ENCODE measurements at regions not wholly inside any gene's neighbourhood (a gene's known extent, or its start where the extent isn't known, plus 50 kb on each side); places are given as distances from the start of the nearest gene placed in this dataset.

- CTCF ChIA-PET: no interaction called here
- TF ChIP-seq CTCF (conservative IDR thresholded peaks at IDR 0.05) (no peak), EZH2 (IDR thresholded peaks at IDR 0.05; ENCODE audit: low read depth) (no peak)
- Histone ChIP-seq H3F3A (ENCODE audit: insufficient read depth, low read depth) (no peaks in the 10 kb centered on the region), H3K4me2 (no peak overlapping the region), H3K36me3 (ENCODE audit: low read depth) (no peaks in the 10 kb centered on the region), H3K9me2 (ENCODE audit: insufficient read depth) (no peaks in the 10 kb centered on the region), H2AFZ (no peak overlapping the region), H4K20me1 (ENCODE audit: insufficient read depth) (no peaks in the 10 kb centered on the region), H3K4me1 (replicated peaks; ENCODE audit: insufficient read depth) (no peaks in the 10 kb centered on the region), H3K27me3 (ENCODE audit: insufficient read depth, low read depth) (no peaks in the 10 kb centered on the region), H3K27ac (no peak overlapping the region), H3K9me3 (ENCODE audit: insufficient read depth, low read depth) (no peaks in the 10 kb centered on the region), H3K4me3 (no peak overlapping the region), H3K79me2 (ENCODE audit: low read depth) (no peaks in the 10 kb centered on the region)
- no peak for DNase-seq
- no TSS peak for BruUV-seq (replicated peaks)
- POLR2A ChIA-PET (ENCODE audit: unreplicated experiment): no interaction called here
- intact Hi-C loops (cut with micrococcal nuclease; ENCODE audit: unreplicated experiment): no loop called here
These were observed 311.8 kb downstream of the CD83 start for GRCh38 chr6:14429396-14429795.

DNA sequence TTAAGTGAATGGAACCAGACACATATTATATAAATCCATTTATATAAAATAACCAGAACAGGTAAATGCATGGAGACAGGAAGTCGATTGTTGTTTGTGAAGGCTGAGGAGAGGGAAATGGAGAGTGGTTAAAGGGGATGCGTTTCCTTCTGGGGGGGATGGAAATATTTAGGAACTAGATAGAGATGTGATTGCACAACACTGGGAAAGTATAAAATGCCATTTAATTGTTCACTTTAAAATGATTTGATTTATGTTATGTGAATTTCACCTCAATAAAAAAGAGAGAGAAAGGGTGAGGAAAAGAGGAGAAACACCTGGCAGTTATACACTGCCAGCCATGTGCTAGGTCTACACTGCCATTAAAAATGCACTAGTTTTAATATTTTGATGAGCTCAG is 312.6 kb downstream of the CD83 start:
- H3K27me3 ChIP-seq (ENCODE audit: insufficient read depth, low read depth): no peaks in the 10 kb centered on the region
- no peaks in the 10 kb centered on the region for H4K20me1 ChIP-seq (ENCODE audit: insufficient read depth)
- no peak overlapping the region for H3K4me3 ChIP-seq
- ChIA-PET CTCF (no interaction called here), POLR2A (ENCODE audit: unreplicated experiment) (no interaction called here)
- no peaks in the 10 kb centered on the region for H3K4me1 ChIP-seq (replicated peaks; ENCODE audit: insufficient read depth)
- no peak overlapping the region for H3K27ac ChIP-seq
- no peaks in the 10 kb centered on the region for H3K79me2 ChIP-seq (ENCODE audit: low read depth)
- H3K9me2 ChIP-seq (ENCODE audit: insufficient read depth): no peaks in the 10 kb centered on the region
- no peak overlapping the region for H3K4me2 ChIP-seq
- DNase-seq: no peak
- no peaks in the 10 kb centered on the region for H3K36me3 ChIP-seq (ENCODE audit: low read depth)
- no peaks in the 10 kb centered on the region for H3K9me3 ChIP-seq (ENCODE audit: insufficient read depth, low read depth)
- intact Hi-C loops (cut with micrococcal nuclease; ENCODE audit: unreplicated experiment): no loop called here
- no peaks in the 10 kb centered on the region for H3F3A ChIP-seq (ENCODE audit: insufficient read depth, low read depth)
- no peak overlapping the region for H2AFZ ChIP-seq
- no peak for TF ChIP-seq CTCF (conservative IDR thresholded peaks at IDR 0.05)
- no peak for TF ChIP-seq EZH2 (IDR thresholded peaks at IDR 0.05; ENCODE audit: low read depth)
- BruUV-seq (replicated peaks): no TSS peak

- no peaks in the 10 kb centered on the region for H3K79me2 ChIP-seq (ENCODE audit: low read depth)
- BruUV-seq (replicated peaks): no TSS peak
- H3K4me1 ChIP-seq (replicated peaks; ENCODE audit: insufficient read depth): no peaks in the 10 kb centered on the region
- no peaks in the 10 kb centered on the region for H3K9me3 ChIP-seq (ENCODE audit: insufficient read depth, low read depth)
- no peaks in the 10 kb centered on the region for H4K20me1 ChIP-seq (ENCODE audit: insufficient read depth)
- TF ChIP-seq CTCF (conservative IDR thresholded peaks at IDR 0.05) (no peak), EZH2 (IDR thresholded peaks at IDR 0.05; ENCODE audit: low read depth) (no peak)
- H3K36me3 ChIP-seq (ENCODE audit: low read depth): no peaks in the 10 kb centered on the region
- H3K4me3 ChIP-seq: no peak overlapping the region
- no peak overlapping the region for H3K4me2 ChIP-seq
- H3K27ac ChIP-seq: no peak overlapping the region
- ChIA-PET POLR2A (ENCODE audit: unreplicated experiment) (no interaction called here), CTCF (no interaction called here)
- no peak for DNase-seq
- H3K27me3 ChIP-seq (ENCODE audit: insufficient read depth, low read depth): no peaks in the 10 kb centered on the region
- intact Hi-C loops (cut with micrococcal nuclease; ENCODE audit: unreplicated experiment): no loop called here
- no peak overlapping the region for H2AFZ ChIP-seq
- H3F3A ChIP-seq (ENCODE audit: insufficient read depth, low read depth): no peaks in the 10 kb centered on the region
- H3K9me2 ChIP-seq (ENCODE audit: insufficient read depth): no peaks in the 10 kb centered on the region
These were observed 314.1 kb downstream of the CD83 start for GRCh38 chr6:14431385-14432330.
